Hematopoietic multipotent progenitor cell (in vitro differentiated cells): ENCODE measurements at regions not wholly inside any gene's neighbourhood (a gene's known extent, or its start where the extent isn't known, plus 50 kb on each side); places are given as distances from the start of the nearest gene placed in this dataset.

Experiments used
- DNase-seq, 3 donors: peaks; one replicate each; pipeline ENCODE4 v3.0.0-alpha.2; 2011 to 2015; ENCODE audit warnings: low read depth in 2 of 3, low spot score in 2 of 3

DNA sequence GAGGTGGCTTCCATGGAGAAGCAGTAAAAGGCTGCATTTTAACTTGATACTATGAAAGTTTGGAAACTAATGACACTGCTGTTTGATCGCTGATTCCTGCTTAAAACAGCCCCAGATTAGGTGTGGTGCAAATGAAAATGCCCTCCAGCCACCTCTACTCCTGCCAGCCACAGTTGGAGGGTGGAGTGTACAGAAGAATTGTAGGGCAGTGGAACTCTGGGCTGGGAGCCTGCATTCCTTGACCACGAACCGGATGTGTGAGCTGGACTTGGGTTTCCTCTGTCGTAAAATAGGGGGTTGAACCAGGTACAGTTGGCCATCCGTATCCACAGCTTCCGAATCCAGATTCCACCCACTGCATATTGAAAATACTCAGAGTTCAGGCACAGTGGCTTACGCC, 84.6 kb upstream of the RFX8 start:
- DNase-seq: no peak

DNA sequence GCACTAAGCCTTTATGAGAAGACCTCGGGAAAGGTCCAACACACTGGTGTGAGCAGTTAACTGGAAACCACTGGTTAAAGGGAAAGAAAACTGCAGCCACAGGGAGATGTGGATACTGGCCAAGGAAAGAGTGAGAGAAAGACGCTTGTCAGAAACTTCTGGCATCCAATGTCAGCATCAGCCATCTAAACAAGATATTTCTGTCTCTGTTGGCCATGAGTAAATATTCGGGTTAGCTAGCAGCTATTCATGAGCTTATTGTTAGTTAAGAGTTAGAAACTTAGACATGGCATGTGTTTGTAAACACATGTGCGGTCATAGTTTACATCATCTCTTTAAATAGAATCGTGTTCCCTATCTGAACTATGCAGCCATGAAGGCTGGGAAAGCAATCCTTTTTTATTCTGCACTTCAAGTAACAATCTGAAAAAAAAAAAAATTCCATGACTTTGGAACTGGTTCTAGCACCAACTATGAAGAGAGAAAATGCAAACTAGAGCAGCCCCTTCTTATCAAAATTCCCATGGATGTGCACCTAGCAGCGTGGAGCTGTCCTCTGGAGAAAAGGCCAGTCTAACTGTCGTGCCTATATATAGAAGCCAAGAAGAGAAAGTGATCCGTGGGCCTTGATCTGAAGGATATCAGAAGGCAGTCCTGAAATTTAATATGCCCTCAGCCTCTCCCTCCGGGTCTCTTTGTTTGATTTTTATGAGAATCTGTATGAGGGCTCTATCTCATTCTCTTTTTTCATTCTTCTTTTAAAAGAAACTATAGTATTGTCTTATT, 84.0 kb upstream of the RFX8 start:
- DNase-seq: no peak

DNA sequence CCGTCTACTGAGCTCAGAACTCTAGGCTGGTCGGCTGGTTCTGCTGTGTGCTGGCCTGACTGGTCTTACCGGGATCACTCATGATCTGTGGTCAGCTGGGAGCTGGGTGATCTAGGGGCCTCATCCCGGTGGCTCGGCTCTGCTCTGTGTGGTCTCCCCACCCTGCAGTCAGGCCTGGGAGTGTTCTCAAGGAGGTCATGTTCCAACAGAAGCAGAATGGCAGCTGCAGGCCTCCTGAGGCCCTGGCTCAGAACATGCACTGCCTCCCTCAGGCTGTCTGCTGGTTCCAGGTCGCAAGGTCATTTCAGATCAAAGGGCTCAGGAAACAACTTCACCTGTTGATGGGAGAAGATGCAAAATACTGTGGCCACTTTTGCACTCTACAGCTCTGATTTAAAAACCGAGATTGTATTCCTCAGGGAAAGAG, 81.1 kb upstream of the RFX8 start:
- no peak for DNase-seq

DNA sequence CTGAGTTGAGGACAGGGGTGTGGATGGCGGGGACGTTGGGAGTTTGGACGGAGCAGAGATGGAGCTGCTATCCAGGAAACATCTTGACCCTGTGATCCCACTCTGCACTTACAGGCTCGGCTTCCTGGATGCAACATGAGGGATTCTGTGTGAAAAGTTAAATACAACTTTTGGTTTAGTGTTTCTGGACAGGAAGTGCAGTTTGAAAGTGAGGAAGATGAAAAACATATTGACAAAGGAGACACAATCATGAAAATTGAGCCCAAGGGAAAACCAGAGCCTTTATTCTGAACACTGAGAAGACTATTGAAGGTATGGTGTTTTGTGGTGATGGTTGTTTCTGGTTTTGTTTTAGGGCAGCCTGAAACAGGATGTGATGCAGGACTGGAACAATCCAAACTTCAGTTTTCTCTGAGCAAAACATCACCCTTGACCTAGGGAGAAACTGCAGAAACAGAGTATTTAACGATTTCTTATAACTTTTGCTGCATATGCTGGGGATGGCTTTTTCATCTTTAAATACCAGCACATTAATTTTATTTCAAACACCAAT, 76.5 kb upstream of the RFX8 start:
- DNase-seq: no peak

DNA sequence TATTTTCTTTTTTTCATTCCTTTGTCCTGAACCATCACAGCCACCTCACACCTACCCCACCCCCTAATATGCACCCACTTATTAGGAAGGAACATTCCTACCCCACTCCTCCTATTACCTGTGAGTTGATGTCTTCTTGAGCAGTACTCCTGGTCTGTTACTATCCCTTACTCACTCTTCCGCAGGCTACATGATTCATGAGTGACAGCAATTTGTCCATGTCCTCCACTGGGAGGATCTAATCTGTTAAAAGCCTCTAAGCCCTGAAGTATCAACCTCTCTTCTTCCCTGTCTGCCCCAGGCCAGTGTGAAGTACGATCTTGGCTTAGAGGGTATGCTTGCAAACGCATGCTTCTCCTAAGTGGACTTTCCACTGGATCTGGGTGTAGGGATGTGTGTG, 75.6 kb upstream of the RFX8 start:
- DNase-seq: no peak

DNA sequence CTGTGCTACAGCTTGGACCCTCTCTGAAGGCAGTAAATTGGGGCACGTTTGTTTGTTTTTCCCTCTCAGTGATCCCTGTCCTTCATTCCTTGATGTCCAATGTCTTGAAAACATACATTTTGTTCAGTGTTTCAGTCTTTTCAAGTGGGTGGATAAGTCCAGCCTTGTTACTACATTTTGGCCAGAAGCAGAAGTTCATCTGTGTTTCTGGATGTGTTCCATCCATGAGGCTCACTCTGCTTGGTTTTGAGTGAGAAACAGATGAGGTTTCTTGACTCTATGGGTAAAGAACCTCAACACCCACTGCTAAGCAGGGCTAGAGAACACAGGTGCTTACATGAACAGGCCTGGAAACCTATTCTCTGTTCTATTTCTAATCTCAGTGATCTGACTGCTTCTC, 74.5 kb upstream of the RFX8 start:
- no peak for DNase-seq

DNA sequence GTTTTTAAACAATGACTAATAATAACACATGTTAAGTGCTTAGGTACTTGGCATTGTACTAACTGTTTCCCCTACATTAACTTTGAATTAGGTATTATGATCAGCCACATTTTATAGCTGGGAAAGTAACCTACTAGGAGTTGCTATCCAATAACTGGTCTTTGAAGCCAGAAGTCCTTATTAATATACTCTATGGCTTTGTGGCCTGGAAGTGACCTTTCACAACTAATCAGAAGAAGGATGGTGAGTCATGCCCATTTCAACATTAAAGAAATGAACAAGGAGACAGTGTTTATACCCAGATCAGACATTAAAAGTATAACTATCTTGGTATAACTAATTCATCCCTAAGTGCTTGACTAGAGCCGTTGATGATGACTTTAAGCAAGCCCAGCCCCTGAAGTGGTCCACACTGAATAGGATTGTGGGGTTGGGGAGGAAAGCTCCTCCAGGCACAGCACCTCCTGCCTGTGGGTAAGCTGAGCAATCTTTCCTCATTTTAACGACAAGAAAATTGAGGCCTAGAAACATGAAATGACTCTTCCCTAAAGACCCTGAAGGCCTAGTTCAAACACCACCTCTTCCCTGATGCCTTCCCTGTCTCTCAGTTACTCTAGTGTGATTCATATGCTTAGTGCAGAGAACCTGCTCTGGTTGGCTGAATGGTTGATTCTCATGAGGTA, 71.6 kb upstream of the RFX8 start:
- no peak for DNase-seq

DNA sequence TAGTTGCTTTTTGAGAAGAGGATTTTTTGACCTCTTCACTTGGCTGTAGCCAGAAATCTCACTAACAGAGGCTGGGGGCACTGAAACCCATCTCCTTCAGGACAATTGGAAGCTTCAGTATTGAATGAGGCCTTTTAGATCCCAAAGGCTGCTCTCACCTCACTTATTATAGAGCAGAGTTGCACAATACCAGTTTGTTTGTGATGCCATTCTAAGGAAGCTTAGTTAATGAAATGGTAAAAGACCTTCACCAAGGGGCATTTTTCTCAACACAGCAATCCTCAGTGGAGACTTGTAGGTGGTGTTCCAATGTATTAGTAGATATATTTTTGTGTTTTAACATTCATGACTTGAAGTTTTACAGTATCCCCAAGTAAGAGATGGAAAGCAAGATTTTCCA, 71.0 kb upstream of the RFX8 start:
- no peak for DNase-seq

DNA sequence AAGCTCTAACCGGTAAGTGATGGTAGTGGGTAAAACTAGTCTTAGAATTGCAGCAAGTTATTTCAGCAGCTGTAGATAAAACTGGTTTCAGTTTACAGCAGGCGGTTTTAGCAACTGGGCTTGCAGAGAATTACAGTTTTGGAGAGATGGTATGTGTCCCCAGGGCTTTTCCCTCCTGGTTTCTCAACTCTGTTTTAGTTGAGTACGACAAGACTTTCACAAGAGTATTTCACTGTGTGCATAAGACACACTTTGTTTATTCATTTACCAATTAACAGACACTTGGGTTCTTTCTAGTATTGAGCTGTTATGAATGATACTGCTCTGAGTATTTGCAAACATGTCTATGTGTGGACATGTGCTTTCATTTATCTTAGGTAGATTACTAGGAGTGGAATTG, 65.6 kb upstream of the RFX8 start:
- no peak for DNase-seq

DNA sequence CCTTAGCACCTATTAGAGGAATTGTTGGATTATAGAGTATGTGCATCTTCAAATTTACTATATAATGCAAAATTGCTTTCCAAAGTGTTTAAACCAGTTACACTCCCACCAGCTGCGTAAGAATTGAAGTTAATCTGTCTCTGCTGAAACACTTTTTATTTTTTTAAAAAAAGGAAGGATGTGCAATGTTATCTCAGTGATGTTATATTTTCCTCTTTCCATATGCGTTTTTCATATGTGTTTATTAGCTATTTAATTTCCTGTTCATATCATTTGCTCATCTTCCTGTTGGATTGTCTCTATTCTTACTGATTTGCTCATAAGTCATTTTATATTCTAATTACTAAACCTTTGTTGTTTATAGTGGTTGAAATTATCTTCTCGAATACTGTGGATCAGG, 63.2 kb upstream of the RFX8 start:
- no peak for DNase-seq

DNA sequence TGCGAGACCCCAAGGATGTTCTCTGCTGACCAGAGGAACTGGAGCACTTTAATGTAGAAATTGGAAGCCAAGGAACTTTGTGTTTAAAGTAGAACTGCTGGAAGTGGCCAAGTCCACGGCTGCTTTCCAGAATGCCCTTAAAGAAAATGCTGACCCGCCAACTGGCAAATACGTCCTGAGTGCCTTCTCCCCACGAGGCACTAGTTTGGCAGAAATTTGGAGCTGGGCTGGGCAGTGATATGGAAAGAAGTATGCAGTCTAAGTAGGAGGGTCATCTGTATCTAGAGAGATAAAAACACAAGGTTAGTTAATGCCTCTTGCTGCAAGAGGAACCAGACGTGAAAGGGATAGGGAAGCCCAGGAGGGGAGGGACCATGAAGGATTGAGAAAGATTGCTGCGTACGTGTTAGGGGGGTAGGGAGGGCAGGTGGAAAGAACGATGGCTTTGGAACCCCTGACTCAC, 59.3 kb upstream of the RFX8 start:
- peak in 1 of 3 donors; percentile 15 for DNase-seq

DNA sequence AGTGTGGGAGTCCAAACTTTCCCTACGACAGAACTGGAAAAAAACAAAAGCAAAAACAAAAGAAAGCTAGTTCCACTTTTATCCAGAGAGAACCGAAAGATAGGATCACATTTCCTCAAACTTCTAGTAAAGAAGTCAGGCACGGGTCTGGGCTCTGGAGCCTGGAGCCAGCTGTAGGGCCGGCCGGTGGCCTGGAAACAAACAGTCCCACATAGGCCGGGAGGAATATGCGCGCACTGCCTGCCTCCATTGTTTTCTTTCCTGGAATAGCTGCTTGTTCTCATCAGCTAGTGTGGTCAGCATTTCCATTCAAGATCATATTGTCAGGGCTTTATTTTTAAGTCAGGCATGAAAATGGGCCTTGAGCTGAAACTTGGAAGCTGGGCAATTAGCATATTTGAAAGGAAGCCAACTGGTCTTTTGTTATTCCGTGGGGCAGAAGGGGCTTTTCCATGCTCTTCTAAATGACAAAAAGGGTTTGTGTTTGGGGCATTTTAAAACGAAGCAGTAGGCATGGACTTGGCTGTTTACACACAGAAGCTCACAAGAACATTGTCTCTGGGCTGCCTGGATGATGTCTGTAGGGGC, 58.7 kb upstream of the RFX8 start:
- DNase-seq: no peak

DNA sequence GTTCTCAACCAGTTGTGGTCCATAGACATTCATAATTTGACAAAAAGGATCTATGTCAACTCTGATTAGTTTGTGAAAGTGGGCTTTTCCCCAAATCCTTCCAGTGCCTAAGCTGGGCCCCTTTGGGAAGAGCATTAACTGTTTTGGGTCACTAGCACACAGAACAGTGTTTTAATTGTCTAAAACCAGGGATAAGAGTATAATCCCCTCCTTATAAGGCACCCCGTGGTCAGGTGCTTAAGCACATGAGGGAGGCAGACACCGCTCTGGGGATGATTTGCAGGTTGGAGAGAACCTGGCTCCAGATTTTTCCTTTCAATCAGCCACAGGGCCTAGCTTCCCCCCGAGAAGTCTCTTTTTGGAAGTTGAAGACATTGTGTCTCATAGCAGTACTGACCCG, 53.6 kb upstream of the RFX8 start:
- no peak for DNase-seq

DNA sequence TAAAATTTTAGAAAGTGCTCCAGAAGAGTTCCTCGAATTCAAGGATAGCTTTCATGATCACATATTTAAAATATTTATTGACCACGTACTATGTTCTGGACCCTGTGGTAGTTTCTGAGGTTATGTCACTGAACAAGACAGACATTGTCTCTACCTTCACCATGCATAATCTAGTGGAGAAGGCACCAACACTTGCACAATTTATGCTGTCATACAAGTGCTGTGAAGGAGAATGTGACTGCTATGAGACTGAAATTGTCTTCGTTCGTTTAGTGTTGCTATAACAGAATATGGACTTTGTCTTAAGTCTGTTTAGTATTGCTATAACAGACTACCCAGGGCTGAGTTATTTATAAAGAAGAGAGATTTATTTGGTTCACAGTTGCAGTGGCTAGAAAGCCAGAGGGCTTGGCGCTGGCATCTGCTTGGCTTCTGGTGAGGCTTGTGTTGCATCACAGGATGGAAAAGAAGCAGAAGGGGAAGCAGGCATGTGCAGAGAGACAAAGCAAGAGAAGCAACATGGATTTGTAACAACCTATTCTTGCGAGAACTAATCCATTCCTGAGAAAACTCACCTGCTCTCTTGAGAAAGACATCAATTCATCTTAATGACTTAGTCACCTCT, 50.0 kb upstream of the RFX8 start:
- DNase-seq: no peak
